ENCODE measurements at regions not wholly inside any gene's neighbourhood (a gene's known extent, or its start where the extent isn't known, plus 50 kb on each side); places are given as distances from the start of the nearest gene placed in this dataset.
A peak's percentile ranks its signal among the peaks of the same experiment; 100 is the strongest.

DNA sequence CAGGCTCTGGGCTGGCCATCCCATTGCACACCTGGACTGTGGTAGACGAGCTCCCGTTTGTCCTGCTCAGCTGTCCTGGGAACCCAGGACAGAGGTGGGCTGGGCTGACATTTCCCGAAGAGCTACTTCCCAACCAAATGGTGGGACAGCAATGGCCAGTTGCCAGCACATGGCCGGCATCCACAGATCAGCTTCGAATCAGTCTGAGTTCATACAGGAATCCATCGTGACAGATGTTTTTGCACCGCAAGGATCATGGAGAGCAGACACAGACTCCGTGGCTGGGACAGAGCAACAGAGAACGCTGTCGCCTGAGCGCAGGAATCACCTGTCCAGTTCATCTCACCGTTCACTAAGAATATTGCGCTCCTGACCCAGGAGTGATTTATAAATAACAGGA lies 198.5 kb downstream of the TTLL2 start:
- no peak for DNase-seq

DNA sequence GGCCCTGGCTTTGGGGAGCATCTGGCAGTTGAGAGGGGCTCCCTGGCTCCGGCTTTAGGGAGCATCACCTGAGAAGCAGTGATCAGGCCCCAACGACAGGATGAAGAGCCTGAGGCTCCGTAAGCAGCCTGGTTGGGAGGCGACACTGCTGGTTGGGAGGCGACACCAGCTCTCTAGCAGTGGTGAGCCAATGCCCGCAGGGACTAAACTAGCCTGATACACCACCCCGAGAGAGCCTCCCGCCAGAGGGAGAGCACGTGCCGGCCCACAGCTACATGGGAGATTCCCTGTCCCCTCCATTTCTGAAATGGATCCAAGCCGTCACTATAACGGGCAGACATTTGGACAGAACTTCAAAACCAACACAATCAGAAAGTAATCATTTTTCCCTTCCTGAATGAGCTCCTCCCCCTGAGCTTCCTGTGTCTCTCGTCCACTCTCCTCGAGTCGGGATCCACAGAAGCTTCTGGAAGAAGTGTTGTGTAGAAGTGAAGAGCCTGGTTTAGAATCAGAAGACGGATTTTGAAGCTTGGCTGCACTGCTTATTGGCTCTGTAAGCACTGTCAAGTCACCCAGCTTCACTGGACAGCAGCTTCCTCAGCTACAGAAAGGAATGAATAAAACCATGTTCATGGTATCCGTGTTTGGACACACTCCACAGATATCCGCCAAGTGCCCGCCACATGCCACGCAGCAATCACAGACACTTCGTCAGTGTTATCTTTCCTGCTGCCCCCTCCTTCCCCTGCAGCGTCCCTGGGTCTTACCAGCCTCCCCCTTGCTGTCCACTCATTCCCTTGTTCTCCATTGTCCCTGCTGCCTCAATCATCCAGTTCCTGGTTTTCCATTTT lies 199.6 kb downstream of the TTLL2 start:
- no peak for DNase-seq

- DNase-seq: no peak
Measured at GRCh38 chr6:167525774-167526173, 200.9 kb downstream of the TTLL2 start.

DNA sequence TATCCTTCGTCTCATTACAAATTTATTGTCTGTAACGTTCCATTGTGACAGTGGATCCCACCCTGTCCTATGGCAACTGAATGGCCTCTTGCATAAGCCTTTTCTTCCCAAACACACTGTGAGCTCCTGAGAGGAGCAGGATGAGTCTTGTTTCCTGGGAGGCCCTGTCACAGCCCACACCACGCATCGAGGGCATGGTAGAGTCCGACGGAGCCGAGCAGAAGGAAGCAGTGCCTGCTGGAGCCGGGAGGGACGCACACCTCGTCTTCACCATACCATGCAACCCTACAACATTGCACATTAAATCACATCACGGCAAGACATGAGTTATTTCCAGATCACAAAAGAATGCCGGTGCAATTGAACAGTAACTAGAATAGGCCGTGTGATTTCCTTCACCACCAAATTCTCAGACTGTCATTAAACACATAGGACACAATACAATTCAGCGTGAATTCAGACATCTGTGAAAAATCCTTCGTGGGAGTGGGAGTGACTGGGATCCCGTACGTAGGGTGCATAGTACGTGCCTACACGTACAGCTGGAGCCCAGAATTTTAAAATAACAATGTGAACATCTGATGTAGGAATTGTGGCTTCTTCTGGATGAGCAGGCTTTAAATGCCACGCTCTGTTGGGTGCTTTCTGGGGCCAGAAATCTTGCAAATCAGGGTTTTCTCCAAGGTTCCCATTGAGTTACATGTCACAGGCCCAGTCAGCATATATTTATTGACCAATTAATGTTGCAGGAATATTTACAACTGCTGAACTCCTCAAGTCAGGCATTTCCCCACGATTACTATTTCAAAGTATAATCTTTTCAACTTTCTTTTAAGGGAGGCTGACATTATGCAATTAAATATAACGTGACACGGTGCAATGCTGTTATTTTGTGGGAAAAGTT lies 201.8 kb downstream of the TTLL2 start:
- DNase-seq: no peak

DNA sequence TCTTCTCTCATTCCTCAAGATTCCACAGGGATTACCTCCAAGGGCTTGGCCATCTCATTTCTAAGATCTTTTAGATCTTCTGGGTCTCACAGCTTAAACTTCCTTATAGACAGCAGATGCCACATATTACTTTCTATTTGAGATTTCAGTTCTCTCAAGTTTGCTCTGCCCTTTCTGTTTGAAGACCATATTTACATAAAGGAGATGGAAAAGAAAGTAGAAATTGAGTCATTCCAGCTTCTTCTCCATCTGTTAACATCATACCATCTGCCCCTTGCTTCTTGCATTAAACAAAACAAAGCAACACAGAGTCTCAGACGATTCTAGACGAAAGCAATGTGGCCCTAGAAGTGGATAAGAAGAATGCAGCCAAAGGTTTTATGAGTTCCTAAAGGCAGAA lies 203.4 kb downstream of the TTLL2 start:
- DNase-seq: no peak

DNA sequence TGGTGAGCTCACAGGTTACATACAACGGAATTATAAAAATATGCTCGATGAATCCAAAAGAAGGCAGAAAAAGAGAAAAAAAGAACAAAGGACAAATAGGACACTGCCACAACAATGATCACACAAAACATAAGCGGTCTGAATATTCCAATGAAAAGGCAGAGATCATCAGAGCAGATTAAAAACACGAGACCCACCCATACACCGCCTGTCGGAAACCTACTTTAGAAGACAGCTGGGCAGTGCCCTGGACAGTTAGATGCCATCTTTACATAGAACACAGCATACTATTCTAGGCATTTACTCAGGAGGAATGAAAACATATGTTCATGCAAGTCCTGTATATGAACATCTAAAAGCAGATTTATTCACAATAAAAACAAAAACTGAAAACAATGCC lies 204.1 kb downstream of the TTLL2 start:
- DNase-seq: no peak

DNA sequence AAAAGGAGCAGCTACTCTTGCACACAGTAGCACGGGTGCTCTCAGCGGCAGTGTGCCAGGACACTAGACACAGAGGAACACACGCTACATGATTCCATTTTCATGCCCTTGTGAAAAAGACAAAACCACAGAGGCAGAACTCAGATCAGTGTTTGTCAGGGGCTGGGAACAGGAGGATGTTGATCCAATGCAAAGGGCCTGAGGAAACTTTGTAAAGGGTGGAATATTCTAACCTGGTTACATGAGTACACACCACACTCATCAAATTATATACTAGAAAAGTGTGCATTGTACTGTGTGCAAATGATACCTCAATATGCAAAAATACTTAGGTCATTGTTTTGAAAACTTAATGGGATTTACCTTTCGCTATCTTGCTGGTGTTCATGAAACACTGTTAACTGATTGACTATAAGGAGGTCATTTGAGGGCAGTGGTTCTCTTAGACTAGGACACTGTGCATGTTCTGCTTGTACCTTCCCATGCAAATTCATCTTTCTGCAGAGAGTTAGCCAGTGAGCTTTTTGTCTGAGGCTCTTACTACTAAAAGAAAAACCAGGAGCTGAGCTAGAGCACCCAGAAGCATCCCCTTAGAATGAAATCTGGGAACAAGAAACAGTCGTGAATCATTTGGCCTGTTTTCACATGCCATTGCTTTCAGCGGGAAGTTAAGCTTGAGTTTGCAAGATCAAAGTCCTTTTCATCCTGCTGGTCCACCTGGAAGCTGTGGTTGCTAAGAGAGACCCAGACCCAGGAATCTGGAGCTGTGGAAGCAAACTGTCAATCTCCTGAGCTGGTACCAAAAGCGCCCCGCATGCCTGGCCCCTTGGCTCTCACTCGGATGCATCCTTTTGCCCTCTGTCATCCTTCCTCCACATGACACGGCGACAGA lies 204.8 kb downstream of the TTLL2 start:
- DNase-seq: no peak

- no peak for DNase-seq
Measured at GRCh38 chr6:167530951-167531350, 206.1 kb downstream of the TTLL2 start.

GRCh38 chr6:167532410-167533288 lies 207.8 kb downstream of the TTLL2 start:
- DNase-seq: peak; percentile 19

DNA sequence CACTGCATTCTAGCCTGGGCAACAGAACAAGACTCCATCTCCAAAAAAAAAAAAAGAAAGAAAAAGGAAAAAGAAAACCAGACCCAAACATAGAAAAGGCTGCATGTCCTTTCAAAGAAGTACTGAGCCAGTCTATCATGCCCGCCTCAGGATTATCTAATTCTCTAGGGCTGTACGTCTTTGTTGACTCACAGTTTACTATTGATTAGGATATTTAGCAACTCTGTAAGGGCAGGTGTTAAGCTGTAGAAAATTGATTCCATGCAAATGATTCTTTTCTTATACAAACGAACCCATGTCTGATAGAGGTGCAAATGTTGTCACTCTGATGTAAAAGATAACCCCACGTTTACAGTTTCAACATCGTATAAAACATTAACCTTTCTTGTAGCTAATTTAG lies 209.0 kb downstream of the TTLL2 start:
- DNase-seq: no peak

DNA sequence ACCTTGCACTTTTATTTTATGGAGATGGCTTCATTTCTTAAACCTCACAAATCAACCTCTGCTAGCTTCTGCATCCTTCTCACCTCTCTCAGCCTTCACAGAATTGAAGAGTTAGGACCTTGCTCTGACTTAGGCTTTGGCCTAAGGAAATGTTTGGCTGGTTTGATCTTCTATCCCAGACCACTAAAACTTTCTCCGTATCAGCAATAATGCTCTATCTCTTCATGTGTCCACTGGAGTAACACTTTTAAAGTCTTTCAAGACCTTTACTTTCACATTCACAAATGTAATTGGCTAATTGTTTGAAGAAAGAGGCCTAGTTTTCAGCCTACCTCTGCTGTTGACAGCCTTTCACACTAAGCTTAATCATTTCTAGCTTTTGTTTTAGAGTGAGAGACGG lies 212.9 kb downstream of the TTLL2 start:
- DNase-seq: no peak

DNA sequence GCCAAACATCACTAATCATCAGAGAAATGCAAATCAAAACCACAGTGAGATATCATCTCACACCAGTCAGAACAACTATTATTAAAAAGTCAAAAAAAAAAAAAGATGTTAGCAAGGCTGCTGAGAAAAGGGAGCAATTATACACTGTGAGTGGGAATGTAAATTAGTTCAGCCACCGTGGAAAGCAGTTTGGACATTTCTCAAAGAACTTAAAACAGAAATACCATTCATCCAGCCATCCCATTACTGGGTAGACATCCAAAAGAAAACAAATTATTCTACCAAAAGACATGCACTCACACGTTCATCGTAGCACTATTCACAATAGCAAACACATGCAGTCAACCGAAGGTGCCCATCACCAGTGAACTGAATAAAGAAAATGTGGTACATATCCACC lies 213.9 kb downstream of the TTLL2 start:
- DNase-seq: no peak

DNA sequence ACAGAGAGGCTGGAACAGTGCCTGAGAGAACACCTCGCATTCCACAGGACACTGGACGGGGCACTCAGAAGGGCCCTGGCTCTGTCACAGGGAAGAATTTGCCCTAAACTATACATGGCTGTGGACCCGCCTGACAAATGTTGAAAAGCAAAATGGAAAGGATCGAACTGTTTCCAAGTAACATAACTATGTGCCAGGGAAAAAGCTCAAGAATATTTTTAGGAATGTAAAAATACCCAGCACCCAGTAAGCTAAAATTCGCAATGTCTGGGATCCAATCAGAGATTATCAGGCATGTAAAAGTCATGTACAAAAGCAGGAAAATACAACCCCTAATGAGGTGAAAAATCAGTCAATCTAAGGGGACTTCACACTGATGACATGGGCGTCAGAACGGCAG lies 215.9 kb downstream of the TTLL2 start:
- no peak for DNase-seq

DNA sequence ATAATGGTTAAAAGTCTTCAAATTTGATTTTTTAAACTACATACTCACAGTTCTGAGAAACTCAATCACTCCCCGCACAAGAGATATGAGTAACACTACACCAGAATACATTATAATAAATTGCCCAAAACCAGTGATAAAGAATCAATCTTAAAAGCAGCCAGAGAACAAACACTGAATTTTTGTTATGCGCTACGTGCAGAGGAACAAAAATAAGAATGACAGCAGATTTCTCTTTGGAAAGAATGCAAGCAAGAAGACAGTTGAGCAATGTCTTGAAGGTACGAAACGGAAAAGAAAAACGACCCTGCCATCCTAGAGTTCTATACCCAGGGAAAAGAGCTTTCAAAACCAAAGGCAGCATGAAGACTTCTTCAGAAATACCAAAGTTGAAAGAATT lies 216.7 kb downstream of the TTLL2 start:
- no peak for DNase-seq

DNA sequence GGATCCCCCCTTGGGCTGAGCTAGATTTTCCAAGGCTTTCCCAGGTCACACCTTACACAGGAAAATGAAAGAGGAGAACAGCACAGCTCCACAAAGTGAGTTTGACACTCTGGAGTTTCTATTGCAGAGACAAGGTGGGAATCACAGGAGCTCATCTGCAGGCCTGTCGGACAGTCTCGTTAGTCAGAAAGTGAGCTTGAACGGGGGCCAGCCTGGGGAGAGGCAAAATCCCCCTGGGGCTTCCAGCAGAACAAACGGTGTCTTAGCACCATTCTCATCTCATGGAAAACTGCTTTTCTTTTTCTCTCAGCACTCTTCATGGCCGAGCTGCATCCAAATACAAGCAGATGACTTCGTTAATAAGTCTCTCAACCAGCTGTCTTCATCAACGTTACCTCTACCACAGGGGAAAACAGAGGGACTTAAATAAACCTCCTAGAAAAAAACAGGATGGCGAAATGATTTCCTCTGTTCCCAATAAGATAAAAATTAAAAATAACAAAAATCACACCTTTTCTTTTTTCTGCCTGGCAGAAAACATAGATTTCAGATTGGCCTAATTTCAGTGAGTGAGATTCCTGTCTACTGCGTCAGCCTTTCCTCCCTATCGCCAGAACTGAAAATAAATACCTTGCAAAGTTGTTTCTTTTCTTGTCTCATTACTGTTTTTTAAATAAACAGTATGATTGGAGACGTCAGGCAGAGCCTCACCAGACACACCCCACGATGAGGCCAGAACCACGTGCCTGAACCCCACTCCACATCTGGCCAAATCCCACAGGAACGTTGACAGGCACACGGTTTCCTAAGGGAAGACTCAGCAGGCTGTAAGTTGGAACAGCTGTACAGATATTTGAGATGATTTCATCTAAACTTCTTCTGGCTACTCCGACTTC lies 219.0 kb downstream of the TTLL2 start:
- DNase-seq: no peak

DNA sequence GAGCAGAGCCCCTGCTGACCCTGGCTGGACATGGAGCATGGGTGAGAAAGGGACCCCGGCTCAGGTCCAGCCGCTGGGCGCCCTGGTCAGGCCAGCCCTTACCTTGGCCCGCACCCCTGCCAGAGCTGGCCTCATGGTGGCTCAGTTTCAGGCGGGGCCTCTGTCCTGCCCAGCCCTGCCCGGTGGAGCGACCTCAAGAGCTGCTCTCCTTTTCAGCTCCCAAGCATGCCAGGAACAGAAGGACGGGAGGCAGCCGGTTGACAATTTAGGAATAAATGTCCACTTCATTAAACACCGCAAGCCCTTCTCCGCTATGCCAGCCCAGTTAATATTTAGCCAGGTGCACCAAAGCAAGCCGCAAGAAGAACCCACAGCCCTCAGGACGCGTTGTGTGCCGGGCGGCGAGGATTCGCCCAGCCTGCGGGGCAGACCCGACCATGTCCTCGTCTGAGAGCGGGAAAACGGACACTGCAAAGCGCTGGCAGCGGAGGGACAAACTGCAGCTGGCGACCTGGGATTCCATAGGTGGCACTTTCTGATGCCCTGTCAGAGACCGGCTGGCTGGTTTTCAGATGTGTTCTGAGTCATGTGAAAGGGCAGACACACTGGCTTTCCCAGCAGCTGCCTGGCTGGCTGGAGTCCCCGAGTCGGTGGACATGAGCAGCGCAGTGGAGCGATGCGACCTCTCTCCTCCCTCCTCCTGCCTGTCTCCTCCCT lies 221.9 kb downstream of the TTLL2 start:
- no peak for DNase-seq

GRCh38 chr6:167547328-167547692 lies 222.4 kb downstream of the TTLL2 start:
- no peak for DNase-seq

GRCh38 chr6:167547751-167548150 lies 222.9 kb downstream of the TTLL2 start:
- DNase-seq: no peak

DNA sequence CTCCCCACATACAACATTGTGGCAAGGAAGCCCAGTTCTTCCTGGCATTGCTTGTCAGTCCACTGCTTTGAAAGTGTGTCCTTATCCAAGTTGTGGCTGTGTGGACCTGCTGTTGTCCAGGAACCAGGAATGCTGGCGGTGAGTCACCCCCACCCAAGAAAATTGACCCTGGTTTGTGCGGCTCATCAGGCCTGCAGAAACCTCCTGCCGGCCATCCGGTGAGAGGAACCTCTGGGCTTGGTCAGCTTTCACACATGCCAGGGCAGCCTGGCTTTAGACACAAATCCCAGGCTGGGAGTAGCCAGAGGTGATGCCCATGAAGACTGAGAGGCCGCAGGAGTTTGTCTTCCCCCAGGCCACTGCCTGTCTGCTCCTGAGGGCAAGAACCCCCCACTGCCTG lies 223.6 kb downstream of the TTLL2 start:
- no peak for DNase-seq

DNA sequence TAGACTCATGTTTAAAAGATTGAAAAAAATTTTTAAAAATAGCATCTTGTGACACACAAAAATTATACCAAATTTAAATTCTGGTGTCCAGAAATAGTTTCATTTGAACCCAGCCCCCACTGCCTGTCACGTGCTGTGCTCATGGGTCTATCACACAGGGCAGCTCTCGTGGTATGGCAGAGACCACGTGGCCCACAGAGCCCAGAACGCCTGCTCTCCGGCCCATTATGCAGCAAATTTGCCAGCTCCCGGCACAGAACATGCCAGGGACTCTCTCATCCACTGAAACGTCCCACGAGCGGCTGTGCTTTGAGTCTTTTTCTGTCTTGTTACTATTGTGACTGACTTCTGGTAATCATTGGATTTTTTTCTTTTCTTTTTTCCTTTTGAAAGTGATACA lies 224.3 kb downstream of the TTLL2 start:
- no peak for DNase-seq

All from NCI-H69 (cell line).